GM19023 (cell line): ENCODE measurements at regions not wholly inside any gene's neighbourhood (a gene's known extent, or its start where the extent isn't known, plus 50 kb on each side); places are given as distances from the start of the nearest gene placed in this dataset.

Source experiments
- ATAC-seq: cut with Tn5 transposase; IDR thresholded peaks from one replicate; pipeline ENCODE4 v1.9.1; 2021; ENCODE audit warnings: mild to moderate bottlenecking, moderate library complexity; ENCODE audit not compliant: unreplicated experiment

GRCh38 chr3:194961571-194961970 is 275.9 kb downstream of the FAM43A start:
- ATAC-seq: no peak

GRCh38 chr3:194962056-194962455 is 276.4 kb downstream of the FAM43A start:
- no peak for ATAC-seq

GRCh38 chr3:194964809-194965208 is 279.1 kb downstream of the FAM43A start:
- no peak for ATAC-seq

GRCh38 chr3:194967151-194968117 is 281.8 kb downstream of the FAM43A start:
- no peak for ATAC-seq

GRCh38 chr3:194970066-194970465 is 284.4 kb downstream of the FAM43A start:
- ATAC-seq: no peak

GRCh38 chr3:194971009-194971408 is 285.3 kb downstream of the FAM43A start:
- ATAC-seq: no peak

- ATAC-seq: no peak
Observed at GRCh38 chr3:194971965-194972364, 286.3 kb downstream of the FAM43A start.

- no peak for ATAC-seq
Observed at GRCh38 chr3:194972641-194973040, 287.0 kb downstream of the FAM43A start.

GRCh38 chr3:194973366-194974000 is 287.8 kb downstream of the FAM43A start:
- ATAC-seq: no peak

- no peak for ATAC-seq
Observed at GRCh38 chr3:194974468-194975135, 288.9 kb downstream of the FAM43A start.

- no peak for ATAC-seq
Observed at GRCh38 chr3:194976049-194976451, 290.4 kb downstream of the FAM43A start.

GRCh38 chr3:194976874-194977273 is 291.2 kb downstream of the FAM43A start:
- no peak for ATAC-seq

- no peak for ATAC-seq
Observed at GRCh38 chr3:194977356-194977755, 291.7 kb downstream of the FAM43A start.

GRCh38 chr3:194979173-194979572 is 291.8 kb downstream of the XXYLT1 start:
- no peak for ATAC-seq

- ATAC-seq: no peak
Observed at GRCh38 chr3:194982472-194982871, 288.5 kb downstream of the XXYLT1 start.

- ATAC-seq: no peak
Observed at GRCh38 chr3:194983121-194983520, 287.8 kb downstream of the XXYLT1 start.

- no peak for ATAC-seq
Observed at GRCh38 chr3:194983620-194984019, 287.3 kb downstream of the XXYLT1 start.

- ATAC-seq: no peak
Observed at GRCh38 chr3:194984066-194984465, 286.9 kb downstream of the XXYLT1 start.

- ATAC-seq: no peak
Observed at GRCh38 chr3:194984622-194985021, 286.3 kb downstream of the XXYLT1 start.

- no peak for ATAC-seq
Observed at GRCh38 chr3:194985031-194985578, 285.9 kb downstream of the XXYLT1 start.
